ENCODE measurements at regions not wholly inside any gene's neighbourhood (a gene's known extent, or its start where the extent isn't known, plus 50 kb on each side); places are given as distances from the start of the nearest gene placed in this dataset.

DNA sequence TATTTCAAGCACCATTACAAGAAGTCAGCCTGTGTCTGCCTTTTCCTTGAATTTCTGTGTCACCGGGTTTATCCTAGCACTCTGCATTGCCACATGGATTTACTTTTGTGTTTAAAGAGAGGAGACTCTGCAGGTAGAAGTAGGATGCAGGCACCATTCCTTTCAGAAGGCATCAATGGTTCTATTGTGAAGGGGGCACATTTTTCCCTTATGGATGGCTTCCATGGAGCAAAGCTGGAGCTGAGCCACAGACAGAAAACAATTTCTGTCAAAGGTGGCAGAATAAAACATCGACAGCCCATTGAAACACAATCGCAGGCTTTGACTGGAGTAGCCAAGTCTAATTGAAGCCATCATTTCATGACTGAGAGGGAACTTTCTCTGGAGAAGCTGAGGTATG, 288.0 kb upstream of the ANKH start:
- Histone ChIP-seq H3K4me3 (no peak overlapping the region), H3K27me3 (replicated peaks in 1 of 7) (no peaks in the 10 kb centered on the region), H3K36me3 (no peaks in the 10 kb centered on the region), H3K9me3 (peaks cover 0 to 5% (median 0%) of the 10 kb centered on the region in 8 donors), H3K27ac (no peak overlapping the region), H3K4me1 (no peaks in the 10 kb centered on the region)
- TF ChIP-seq POLR2AphosphoS5 (IDR thresholded peaks at IDR 0.05) (no peak), POLR2A (IDR thresholded peaks at IDR 0.05) (no peak)
- TF ChIP-seq, protein P1, sequence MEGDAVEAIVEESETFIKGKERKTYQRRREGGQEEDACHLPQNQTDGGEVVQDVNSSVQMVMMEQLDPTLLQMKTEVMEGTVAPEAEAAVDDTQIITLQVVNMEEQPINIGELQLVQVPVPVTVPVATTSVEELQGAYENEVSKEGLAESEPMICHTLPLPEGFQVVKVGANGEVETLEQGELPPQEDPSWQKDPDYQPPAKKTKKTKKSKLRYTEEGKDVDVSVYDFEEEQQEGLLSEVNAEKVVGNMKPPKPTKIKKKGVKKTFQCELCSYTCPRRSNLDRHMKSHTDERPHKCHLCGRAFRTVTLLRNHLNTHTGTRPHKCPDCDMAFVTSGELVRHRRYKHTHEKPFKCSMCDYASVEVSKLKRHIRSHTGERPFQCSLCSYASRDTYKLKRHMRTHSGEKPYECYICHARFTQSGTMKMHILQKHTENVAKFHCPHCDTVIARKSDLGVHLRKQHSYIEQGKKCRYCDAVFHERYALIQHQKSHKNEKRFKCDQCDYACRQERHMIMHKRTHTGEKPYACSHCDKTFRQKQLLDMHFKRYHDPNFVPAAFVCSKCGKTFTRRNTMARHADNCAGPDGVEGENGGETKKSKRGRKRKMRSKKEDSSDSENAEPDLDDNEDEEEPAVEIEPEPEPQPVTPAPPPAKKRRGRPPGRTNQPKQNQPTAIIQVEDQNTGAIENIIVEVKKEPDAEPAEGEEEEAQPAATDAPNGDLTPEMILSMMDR (IDR thresholded peaks at IDR 0.05 in 8 of 11, conservative IDR thresholded peaks at IDR 0.05 in 3 of 11) = no peak
- 80 to 88% (median 87%) methylated on average over 3 of the region's 3 CpGs for whole genome bisulfite sequencing, 5 donors
- no peak for DNase-seq
- intact Hi-C loops (cut with DNase I; ENCODE audit: low total_unique reads) = no loop called here

DNA sequence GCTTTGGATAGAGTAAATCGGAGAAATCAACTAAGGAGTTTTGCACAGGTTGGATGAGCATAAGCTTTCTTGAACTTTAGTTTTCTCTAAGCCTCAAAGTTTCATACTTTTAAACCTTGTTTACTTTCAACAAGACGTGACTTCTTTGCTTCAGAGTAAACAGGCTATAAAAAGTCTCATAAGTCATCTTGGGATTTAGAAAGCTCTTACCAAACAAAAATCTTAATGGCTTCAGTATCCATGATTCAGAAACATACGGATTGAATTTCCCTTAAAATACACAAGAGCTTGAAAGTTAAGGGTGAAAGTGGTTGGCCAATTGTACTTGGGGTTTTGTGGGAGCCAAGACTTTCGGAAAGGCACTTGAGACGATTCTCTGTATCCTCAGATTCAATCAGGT, 270.9 kb upstream of the ANKH start:
- Histone ChIP-seq H3K27me3 (replicated peaks in 1 of 7) (no peaks in the 10 kb centered on the region), H3K4me1 (no peaks in the 10 kb centered on the region), H3K27ac (no peak overlapping the region), H3K36me3 (no peaks in the 10 kb centered on the region), H3K4me3 (no peak overlapping the region), H3K9me3 (no peaks in the 10 kb centered on the region)
- 80 to 87% (median 82%) methylated on average over 5 of the region's 5 CpGs for WGBS, 5 donors
- DNase-seq = no peak
- intact Hi-C loops (cut with DNase I; ENCODE audit: low total_unique reads) = no loop called here
- TF ChIP-seq, protein P1 (IDR thresholded peaks at IDR 0.05 in 8 of 11, conservative IDR thresholded peaks at IDR 0.05 in 3 of 11) = no peak
- TF ChIP-seq POLR2A (IDR thresholded peaks at IDR 0.05) (no peak), POLR2AphosphoS5 (IDR thresholded peaks at IDR 0.05) (no peak)

DNA sequence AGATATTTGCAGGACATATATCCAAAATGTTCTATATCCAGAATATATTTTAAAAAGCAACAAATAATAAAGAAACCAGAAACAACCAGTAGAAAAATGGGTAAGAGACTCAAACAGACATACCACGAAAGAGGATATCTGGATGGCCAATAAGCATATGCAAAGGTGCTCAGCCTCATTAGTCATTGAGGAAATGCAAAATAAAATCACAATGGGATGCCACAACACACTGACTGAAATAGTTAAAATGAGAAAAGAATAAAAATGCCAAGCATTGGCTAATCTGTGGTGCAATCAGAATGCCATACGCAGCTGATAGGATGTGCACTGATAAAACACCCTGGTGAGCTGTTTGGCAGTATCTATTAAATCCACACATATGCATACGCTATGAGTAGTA, 265.8 kb upstream of the ANKH start:
- intact Hi-C loops (cut with DNase I; ENCODE audit: low total_unique reads) = no loop called here
- 81 to 89% (median 86%) methylated on average over 3 of the region's 3 CpGs for WGBS, 5 donors
- TF ChIP-seq POLR2AphosphoS5 (IDR thresholded peaks at IDR 0.05) = no peak
- TF ChIP-seq, protein P1 (IDR thresholded peaks at IDR 0.05 in 8 of 11, conservative IDR thresholded peaks at IDR 0.05 in 3 of 11) = no peak
- TF ChIP-seq POLR2A (IDR thresholded peaks at IDR 0.05) = no peak
- DNase-seq = no peak
- Histone ChIP-seq H3K36me3 (no peaks in the 10 kb centered on the region), H3K4me1 (no peaks in the 10 kb centered on the region), H3K27me3 (replicated peaks in 1 of 7) (no peaks in the 10 kb centered on the region), H3K9me3 (no peaks in the 10 kb centered on the region), H3K27ac (no peak overlapping the region), H3K4me3 (no peak overlapping the region)

DNA sequence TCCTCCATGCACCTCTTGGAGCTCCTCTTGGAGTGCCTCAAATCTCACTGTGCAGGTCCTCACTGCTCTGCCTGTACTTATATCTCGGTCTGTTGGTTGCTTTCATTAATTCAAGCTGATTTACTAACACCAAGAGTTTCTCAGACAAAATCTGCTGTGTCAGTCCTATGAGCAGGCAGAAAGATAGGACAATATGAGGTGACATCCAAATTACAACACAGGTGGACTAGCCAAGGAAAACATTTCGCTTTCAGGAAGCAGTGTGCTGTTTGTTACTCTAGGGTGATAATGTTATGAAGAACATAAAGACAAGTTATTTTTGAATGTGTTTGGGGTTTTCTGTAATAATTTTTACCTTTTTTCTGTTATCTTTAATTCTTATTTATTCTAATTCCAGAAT, 264.1 kb upstream of the ANKH start:
- Histone ChIP-seq H3K27me3 (replicated peaks in 1 of 7) (no peaks in the 10 kb centered on the region), H3K4me3 (no peak overlapping the region), H3K27ac (no peak overlapping the region), H3K4me1 (no peaks in the 10 kb centered on the region), H3K9me3 (peaks cover 0 to 3% (median 0%) of the 10 kb centered on the region in 8 donors), H3K36me3 (no peaks in the 10 kb centered on the region)
- intact Hi-C loops (cut with DNase I; ENCODE audit: low total_unique reads) = no loop called here
- DNase-seq = no peak
- 83 to 91% (median 88%) methylated on average over 2 of the region's 2 CpGs for WGBS, 5 donors
- TF ChIP-seq POLR2A (IDR thresholded peaks at IDR 0.05) = no peak
- TF ChIP-seq, protein P1 (IDR thresholded peaks at IDR 0.05 in 8 of 11, conservative IDR thresholded peaks at IDR 0.05 in 3 of 11) = no peak
- no peak for TF ChIP-seq POLR2AphosphoS5 (IDR thresholded peaks at IDR 0.05)

All from spleen (tissue), 11 donors.